Uterus (tissue), 3 donors: ENCODE measurements at regions not wholly inside any gene's neighbourhood (a gene's known extent, or its start where the extent isn't known, plus 50 kb on each side); places are given as distances from the start of the nearest gene placed in this dataset.

Experiments used
- DNase-seq, 2 donors: peaks; one replicate each; pipeline ENCODE4 v3.0.0-alpha.2; 2019 to 2020
- H3K27ac ChIP-seq, 2 donors: fragments of 200-600 bp; sonication (generic); 1 replicate in 1 of 2; 2 replicates in 1 of 2; pipeline ENCODE4 v1.5.1; 2016 to 2018
- H3K27me3 ChIP-seq, 2 donors: fragments of 200-600 bp; sonication (generic); one replicate each; pipeline ENCODE4 v1.5.1; 2018 to 2019; ENCODE audit warnings: control low read depth in 1 of 2
- H3K36me3 ChIP-seq, 2 donors: fragments of 200-600 bp; sonication (generic); one replicate each; pipeline ENCODE4 v1.5.1; 2019; ENCODE audit warnings: control low read depth in 1 of 2
- H3K4me1 ChIP-seq, 2 donors: fragments of 200-600 bp; sonication (generic); one replicate each; pipeline ENCODE4 v1.5.1; 2018 to 2019; ENCODE audit warnings: control low read depth in 1 of 2
- H3K4me3 ChIP-seq, 2 donors: fragments of 200-600 bp; sonication (generic); 1 replicate in 1 of 2; 2 replicates in 1 of 2; pipeline ENCODE4 v1.5.1; 2018 to 2019; ENCODE audit warnings: mild to moderate bottlenecking in 1 of 2
- H3K9me3 ChIP-seq, 2 donors: fragments of 200-600 bp; sonication (generic); one replicate each; pipeline ENCODE4 v1.5.1; 2019; ENCODE audit warnings: control low read depth in 1 of 2
- CTCF ChIP-seq, 4 experiments: fragments of 200-600 bp in 2 of 4; fragments of 450-650 bp in 2 of 4; sonication (generic) in 2 of 4; IDR thresholded peaks; one replicate each; pipeline ENCODE4 v1.5.1; 2016 to 2019; ENCODE audit warnings: antibody characterized with exemption in 4 of 4, mild to moderate bottlenecking in 2 of 4, moderate library complexity in 1 of 4
- POLR2A ChIP-seq, 2 donors: fragments of 450-650 bp; IDR thresholded peaks; one replicate each; pipeline ENCODE4 v1.6.1; 2016; ENCODE audit warnings: antibody characterized with exemption in 2 of 2, mild to moderate bottlenecking in 1 of 2, moderate library complexity in 1 of 2
- intact Hi-C: fragments of 100-400 bp; cut with DNase I; formaldehyde crosslinking; loops from one replicate; pipeline ENCODE4 v1.15.1; 2023; ENCODE audit warnings: low total_unique reads
- donor health status: DM: yes; HTN: yes; CAD: no.

GRCh38 chr2:136407952-136408318, 290.0 kb upstream of the CXCR4 start:
- TF ChIP-seq CTCF (IDR thresholded peaks at IDR 0.05) (no peak), POLR2A (IDR thresholded peaks at IDR 0.05) (no peak)
- no peak overlapping the region for H3K27ac ChIP-seq
- H3K36me3 ChIP-seq: no peaks in the 10 kb centered on the region
- no peak for DNase-seq
- H3K27me3 ChIP-seq: no peaks in the 10 kb centered on the region
- H3K4me1 ChIP-seq: no peaks in the 10 kb centered on the region
- H3K4me3 ChIP-seq: no peak overlapping the region
- H3K9me3 ChIP-seq: no peaks in the 10 kb centered on the region
- intact Hi-C loops: no loop called here

GRCh38 chr2:136407117-136407951, 289.4 kb upstream of the CXCR4 start:
- no peaks in the 10 kb centered on the region for H3K9me3 ChIP-seq
- TF ChIP-seq POLR2A (IDR thresholded peaks at IDR 0.05) (no peak), CTCF (IDR thresholded peaks at IDR 0.05) (no peak)
- no peaks in the 10 kb centered on the region for H3K27me3 ChIP-seq
- intact Hi-C loops: no loop called here
- no peak for DNase-seq
- no peak overlapping the region for H3K27ac ChIP-seq
- no peaks in the 10 kb centered on the region for H3K4me1 ChIP-seq
- H3K4me3 ChIP-seq: no peak overlapping the region
- H3K36me3 ChIP-seq: no peaks in the 10 kb centered on the region

- Histone ChIP-seq H3K27ac (no peak overlapping the region), H3K27me3 (no peaks in the 10 kb centered on the region), H3K36me3 (no peaks in the 10 kb centered on the region), H3K4me3 (no peak overlapping the region), H3K4me1 (no peaks in the 10 kb centered on the region), H3K9me3 (no peaks in the 10 kb centered on the region)
- DNase-seq: no peak
- TF ChIP-seq CTCF (IDR thresholded peaks at IDR 0.05) (no peak), POLR2A (IDR thresholded peaks at IDR 0.05) (no peak)
- intact Hi-C loops: no loop called here
Observed at GRCh38 chr2:136404925-136405324, 287.0 kb upstream of the CXCR4 start.

GRCh38 chr2:136404176-136404575, 286.2 kb upstream of the CXCR4 start:
- H3K27me3 ChIP-seq: no peaks in the 10 kb centered on the region
- H3K4me3 ChIP-seq: no peak overlapping the region
- no peak for TF ChIP-seq CTCF (IDR thresholded peaks at IDR 0.05)
- no peak for TF ChIP-seq POLR2A (IDR thresholded peaks at IDR 0.05)
- no peak for DNase-seq
- no peaks in the 10 kb centered on the region for H3K9me3 ChIP-seq
- intact Hi-C loops: no loop called here
- no peaks in the 10 kb centered on the region for H3K4me1 ChIP-seq
- H3K27ac ChIP-seq: no peak overlapping the region
- H3K36me3 ChIP-seq: no peaks in the 10 kb centered on the region

- intact Hi-C loops: no loop called here
- Histone ChIP-seq H3K9me3 (no peaks in the 10 kb centered on the region), H3K27me3 (no peaks in the 10 kb centered on the region), H3K27ac (no peak overlapping the region), H3K4me1 (no peaks in the 10 kb centered on the region), H3K36me3 (no peaks in the 10 kb centered on the region), H3K4me3 (no peak overlapping the region)
- no peak for DNase-seq
- no peak for TF ChIP-seq POLR2A (IDR thresholded peaks at IDR 0.05)
- no peak for TF ChIP-seq CTCF (IDR thresholded peaks at IDR 0.05)
Observed at GRCh38 chr2:136402281-136402680, 284.3 kb upstream of the CXCR4 start.
